Cerebellar cortex (tissue), 1 donor: ENCODE measurements at regions not wholly inside any gene's neighbourhood (a gene's known extent, or its start where the extent isn't known, plus 50 kb on each side); places are given as distances from the start of the nearest gene placed in this dataset.

Experiments
- DNase-seq: peaks from one replicate; pipeline ENCODE4 v3.0.0-alpha.2; 2015; ENCODE audit warnings: low spot score

DNA sequence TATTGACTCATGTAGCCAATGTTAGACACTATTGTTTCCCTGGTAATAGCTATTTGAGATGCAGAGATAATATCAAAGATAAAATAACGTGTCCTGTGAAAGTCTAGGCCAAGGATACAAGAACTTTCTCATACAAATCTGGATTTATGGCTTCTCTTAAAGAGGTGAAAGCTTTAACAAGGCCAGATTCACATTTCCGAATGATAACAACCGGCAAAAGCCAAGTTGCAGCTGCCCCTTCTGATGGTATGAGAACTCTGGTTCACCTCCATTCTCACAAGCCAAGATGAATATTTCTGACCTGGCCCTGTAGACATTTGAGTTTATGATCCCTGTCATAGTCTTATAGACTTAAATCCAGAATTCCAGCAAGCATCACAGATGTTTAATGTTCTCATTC is 230.4 kb upstream of the ZC3H12C start:
- DNase-seq: no peak

DNA sequence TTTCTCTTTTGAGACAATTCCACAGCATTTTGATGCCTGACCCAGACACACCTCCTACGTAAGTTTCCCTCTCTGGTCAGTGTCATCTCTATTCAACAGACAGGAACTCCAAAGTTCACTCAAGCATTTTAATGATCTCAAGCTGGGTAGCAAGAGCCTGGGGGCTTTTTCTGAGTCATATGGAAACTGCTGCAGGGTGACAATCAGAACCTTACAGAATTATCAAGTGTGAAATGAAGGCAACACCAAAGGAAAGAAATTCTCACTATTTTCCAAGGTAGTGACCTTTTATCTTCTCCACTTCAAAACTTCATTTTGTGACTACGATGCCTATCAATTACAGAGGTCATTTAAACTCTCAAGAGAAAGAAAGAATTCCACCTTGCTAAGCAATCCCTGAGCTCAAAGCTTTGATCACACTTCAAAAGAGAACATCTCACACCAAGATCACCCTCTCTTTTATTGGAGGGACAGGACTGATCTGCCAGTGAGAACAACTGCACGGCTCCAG is 229.0 kb upstream of the ZC3H12C start:
- DNase-seq: no peak

- no peak for DNase-seq
Measured at GRCh38 chr11:109864834-109865547, 228.2 kb upstream of the ZC3H12C start.

DNA sequence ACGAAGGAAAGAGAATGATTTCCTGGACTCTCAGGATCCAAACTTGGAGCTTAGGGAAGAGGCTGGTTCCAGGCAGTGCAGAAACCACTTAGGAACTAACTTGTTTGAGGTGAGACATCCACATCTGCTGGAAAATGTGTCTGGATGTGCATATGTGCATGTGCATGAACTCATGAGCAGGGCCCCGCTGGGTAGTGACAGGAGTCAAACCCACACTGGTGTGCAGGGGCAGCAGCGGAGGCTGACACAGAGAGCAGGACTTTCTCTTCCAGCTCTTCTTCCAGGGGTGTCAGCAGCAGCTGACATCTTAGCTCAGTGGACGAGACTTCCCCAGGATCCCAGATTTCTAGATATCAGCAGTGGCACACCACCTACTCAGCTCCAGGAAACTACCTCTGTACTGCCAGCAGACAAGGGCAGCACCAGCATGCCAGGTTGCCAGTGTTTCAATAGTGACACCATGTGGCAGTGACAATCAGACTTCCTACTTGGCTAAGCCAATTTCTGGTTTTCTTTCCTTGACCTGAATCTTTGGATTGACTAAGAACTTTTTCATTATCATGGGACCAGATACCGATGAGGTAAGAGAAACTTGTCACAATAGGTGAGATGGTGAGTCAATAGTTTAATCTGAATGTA is 227.5 kb upstream of the ZC3H12C start:
- DNase-seq: peak; percentile 75

- DNase-seq: no peak
Measured at GRCh38 chr11:109867784-109868183, 225.4 kb upstream of the ZC3H12C start.

DNA sequence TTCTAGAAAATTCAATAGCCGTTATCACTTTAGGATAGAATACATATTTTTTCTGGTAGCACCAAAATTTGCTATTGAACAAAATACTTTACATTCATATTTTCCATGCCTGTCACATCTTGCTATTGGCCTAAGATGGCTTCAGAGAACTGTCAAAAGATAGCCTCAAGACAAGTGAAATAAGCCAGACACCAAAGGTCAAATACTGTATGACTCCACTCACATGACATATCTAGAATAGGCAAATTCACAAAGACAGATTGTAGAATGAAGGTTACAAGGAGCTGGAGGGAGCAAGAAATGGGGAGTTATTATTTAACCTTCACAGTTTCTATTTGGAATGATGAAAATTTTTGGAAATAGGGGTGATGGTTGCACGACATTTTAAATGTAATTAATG is 223.7 kb upstream of the ZC3H12C start:
- no peak for DNase-seq

GRCh38 chr11:109870297-109870696 is 222.9 kb upstream of the ZC3H12C start:
- no peak for DNase-seq

GRCh38 chr11:109877043-109877442 is 216.1 kb upstream of the ZC3H12C start:
- DNase-seq: no peak

DNA sequence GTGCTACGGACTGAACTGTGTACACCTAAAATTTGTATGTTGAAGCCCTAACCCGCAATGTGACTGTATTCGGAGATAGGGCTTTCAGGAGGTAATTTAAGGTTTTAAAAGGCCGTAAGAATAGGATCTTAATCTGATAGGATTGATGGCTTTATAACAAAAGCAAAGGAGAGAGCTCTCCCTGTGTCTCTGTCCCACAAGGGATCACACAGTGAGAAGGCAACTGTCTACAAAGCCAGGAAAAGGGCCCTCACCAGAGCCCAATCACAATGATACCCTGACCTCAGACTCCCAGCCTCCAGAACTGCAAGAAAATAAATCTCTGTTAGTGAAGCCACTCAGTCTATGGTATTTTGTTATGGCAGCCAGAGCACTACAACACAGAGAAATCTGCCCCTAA is 208.7 kb upstream of the ZC3H12C start:
- no peak for DNase-seq

DNA sequence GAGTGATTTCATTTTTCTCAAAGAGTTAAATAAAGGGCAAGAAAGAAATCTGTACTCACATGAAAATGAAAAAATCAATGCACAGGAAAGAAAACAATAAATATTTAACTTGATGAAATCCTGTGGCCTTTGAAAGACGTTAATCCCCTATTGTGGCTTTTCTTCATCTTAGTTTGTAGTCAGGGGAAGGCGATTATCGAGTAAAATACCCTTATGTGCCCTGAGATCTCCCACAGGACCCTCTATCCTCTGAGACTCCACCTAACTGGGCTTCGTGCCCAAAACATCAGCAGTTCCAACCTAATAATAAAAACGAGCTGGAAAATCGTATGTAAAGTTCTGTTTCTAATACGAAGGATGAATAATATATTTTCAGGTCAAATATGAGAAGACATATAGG is 208.2 kb upstream of the ZC3H12C start:
- no peak for DNase-seq

- no peak for DNase-seq
Measured at GRCh38 chr11:109892321-109892794, 200.8 kb upstream of the ZC3H12C start.

GRCh38 chr11:109894242-109894641 is 198.9 kb upstream of the ZC3H12C start:
- DNase-seq: no peak

- DNase-seq: no peak
Measured at GRCh38 chr11:109898592-109898991, 194.6 kb upstream of the ZC3H12C start.

DNA sequence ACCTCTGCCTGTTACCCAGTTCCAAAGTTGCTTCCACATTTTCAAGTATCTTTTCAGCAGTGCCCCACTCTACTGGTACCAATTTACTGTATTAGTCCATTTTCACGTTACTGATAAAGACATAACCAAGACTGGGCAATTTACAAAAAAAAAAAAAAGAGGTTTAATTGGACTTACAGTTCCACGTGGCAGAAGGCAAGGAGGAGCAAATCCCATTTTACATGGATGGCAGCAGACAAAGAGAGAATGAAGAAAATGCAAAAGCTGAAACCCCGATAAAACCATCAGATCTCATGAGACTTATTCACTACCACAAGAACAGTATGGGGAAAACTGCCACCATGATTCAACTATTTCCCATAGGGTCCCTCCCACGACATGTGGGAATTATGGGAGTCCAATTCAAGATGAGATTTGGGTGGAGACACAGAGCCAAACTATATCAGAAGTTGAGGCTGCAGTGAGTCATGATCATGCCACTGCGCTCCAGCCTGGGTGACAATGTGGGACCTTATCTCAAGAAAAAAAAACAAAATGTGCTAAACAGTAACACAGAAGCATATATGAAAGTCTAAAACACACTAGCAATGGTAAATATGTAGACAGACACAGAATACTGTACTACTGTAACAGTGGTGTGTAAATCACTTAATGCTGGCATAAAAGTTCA is 190.3 kb upstream of the ZC3H12C start:
- no peak for DNase-seq

GRCh38 chr11:109911488-109911887 is 181.7 kb upstream of the ZC3H12C start:
- DNase-seq: no peak

DNA sequence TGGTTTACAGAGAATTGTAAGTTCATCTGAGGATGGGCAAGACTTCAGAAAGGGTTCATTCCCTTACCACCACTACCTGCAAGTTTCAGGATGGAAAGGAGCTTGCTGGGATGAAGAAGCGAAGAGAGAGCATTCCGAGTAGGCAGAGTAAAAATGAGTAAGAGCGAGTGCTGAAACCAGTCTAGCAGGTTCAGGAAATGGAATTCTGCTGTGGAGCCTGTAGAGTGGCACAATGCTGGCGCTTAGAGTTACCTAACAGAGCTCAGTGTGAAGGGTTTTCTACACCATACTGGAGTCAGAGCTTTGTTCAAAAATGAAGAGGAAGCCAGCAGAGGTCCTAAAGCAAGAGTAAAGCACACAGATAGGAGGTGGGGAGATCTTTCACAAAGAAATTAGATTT is 179.2 kb upstream of the ZC3H12C start:
- DNase-seq: no peak

DNA sequence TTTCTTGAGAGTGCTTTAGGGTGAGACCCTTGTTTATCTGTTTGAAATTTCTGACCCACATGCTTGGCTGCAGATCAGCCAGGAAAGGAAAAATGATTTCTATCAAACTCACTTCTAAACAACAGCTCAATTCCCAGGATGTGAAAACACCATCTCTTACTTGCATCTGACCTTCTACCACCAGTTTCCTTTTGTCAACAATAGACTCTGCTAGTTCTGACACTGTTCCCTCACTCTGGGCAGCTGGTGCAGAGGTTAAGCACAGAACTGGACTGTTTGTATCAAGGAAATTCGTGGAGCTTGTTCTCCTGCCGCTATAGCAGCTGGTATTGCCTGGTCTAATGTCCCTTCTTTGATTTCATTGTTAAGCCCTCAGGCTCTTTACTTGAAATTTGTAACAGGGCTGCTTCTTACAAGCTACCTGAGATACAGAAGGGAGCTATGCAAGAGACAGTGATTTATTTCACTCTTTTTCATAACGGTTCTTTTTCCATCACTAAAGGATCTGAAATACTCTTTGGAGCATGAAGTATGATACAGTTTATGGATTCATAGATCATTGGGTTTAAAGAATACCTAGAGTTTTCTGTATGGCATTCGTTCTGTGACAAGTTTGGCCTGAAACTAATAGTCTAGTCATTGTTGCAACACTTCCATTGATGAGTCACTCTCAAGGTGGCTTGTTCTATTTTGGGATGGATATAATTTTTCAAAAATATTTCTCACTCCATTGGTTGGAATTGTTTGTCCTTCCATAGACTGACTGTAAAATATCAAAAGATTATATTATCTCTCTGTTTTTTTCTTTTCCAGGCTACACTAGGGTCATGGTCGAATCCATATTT is 178.2 kb upstream of the ZC3H12C start:
- no peak for DNase-seq

DNA sequence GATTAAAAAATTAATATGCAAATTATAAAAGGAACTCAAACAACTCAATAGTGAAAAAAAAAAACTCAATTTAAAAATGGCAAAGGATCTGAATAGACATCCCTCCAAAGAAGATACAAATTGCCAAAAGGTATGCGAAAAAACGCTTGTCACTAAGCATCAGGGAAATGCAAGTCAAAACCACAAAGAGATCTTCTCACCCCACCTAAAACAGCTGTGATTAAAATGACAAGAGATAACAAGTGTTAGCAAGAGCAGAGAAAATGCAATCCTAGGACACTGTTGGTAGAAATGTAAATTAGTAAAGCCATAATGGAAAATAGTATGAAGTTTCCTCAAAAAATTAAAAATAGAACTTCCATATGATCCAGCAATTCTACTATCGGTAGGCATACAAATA is 166.3 kb upstream of the ZC3H12C start:
- DNase-seq: no peak

DNA sequence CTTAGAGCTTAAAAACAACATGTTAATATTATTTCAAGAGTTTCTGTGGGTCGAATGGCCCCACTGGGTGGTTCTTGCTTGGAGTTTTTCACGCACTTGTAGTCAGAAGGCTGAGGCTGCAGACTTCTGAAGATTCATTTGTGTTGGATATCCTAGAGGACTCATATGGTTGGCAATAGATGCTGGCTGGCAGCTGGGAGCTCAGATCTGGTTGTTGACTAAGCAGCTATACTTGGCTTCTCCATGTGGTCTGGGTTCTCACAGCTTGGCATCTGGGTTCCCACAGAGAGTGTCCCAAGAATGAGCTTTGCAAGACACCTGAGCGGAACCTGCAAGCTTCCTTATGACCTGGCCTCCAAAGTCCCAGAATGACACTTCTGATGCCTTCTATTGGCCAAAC is 163.9 kb upstream of the ZC3H12C start:
- DNase-seq: no peak

- DNase-seq: no peak
Measured at GRCh38 chr11:109933126-109933525, 160.1 kb upstream of the ZC3H12C start.

DNA sequence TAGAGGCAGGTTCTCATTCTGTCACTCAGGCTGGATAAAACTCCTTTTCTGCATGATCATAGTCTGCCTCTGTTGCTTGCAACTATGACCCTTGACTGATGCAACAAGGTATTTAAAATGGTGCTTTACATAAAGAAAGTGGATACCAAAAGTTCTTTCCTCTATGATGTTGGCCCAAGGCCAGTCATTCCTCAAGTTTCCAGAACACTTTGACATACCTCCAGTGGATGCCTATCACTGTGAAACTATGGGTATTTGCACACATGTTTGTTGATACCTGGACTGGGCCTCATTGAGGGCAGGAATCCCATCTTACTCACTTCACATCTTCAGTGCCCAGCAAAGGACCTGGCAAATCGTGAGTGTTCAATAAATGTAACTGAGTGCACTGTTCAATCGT is 159.0 kb upstream of the ZC3H12C start:
- no peak for DNase-seq

- DNase-seq: no peak
Measured at GRCh38 chr11:109936661-109937180, 156.5 kb upstream of the ZC3H12C start.
